ENCODE measurements at regions not wholly inside any gene's neighbourhood (a gene's known extent, or its start where the extent isn't known, plus 50 kb on each side); places are given as distances from the start of the nearest gene placed in this dataset.

GRCh38 chr3:74288761-74289160 lies 325.7 kb downstream of the CNTN3 start:
- DNase-seq (ENCODE audit: low spot score) = no peak
- Histone ChIP-seq H3K27me3 (replicated peaks; ENCODE audit: insufficient read depth) (no peaks in the 10 kb centered on the region), H3K9me3 (no peaks in the 10 kb centered on the region), H3K27ac (no peak overlapping the region), H3K4me3 (no peak overlapping the region), H3K36me3 (peaks cover 5% of the 10 kb centered on the region), H3K4me1 (ENCODE audit: control insufficient read depth in 1 of 2, low read depth in 2 of 2) (no peaks in the 10 kb centered on the region)
- no peak for TF ChIP-seq CTCF (IDR thresholded peaks at IDR 0.05)
- no peak for ATAC-seq (ENCODE audit: insufficient number of reproducible peaks, low FRiP score, low read depth)

DNA sequence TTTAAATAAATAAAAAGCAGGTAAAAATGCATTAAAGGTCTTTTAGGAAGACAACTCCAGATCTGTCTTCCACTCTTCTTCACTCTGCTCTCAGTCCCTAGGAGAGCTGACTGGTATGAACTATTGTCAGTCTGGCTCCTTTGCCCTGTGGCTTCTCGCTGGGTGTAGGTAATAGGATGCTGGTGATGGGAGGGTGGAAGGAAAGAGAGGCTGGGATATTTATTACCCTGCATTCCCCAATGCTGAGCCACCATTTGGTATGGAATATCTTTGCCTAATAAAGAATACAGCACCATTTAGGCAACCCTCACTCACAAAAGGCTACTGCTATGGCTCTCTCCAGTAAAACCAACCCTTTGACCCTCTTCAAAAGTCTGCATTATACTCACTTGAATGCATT lies 326.9 kb downstream of the CNTN3 start:
- no peak for DNase-seq (ENCODE audit: low spot score)
- Histone ChIP-seq H3K9me3 (no peaks in the 10 kb centered on the region), H3K4me1 (ENCODE audit: control insufficient read depth in 1 of 2, low read depth in 2 of 2) (no peaks in the 10 kb centered on the region), H3K36me3 (peaks cover 5% of the 10 kb centered on the region), H3K4me3 (no peak overlapping the region), H3K27me3 (replicated peaks; ENCODE audit: insufficient read depth) (no peaks in the 10 kb centered on the region), H3K27ac (no peak overlapping the region)
- no peak for TF ChIP-seq CTCF (IDR thresholded peaks at IDR 0.05)
- ATAC-seq (ENCODE audit: insufficient number of reproducible peaks, low FRiP score, low read depth) = no peak

DNA sequence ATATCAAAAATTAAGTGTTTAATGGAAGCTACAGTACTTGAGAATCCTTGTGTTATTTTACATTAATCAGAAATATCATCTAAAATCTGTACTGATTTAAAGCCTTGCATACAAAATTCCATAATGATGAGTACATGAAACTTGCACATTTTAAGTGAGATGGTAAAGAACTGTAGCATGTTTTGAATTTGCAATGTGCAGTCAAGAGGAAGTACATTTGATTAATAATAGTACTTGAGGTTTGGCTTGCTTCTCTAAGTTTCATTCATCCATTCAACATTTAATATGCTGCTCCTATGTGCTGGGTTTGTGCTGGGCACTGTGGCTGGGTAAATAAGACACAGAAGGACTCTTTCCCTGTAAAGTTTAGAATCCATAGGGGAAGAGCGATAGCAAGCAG lies 332.3 kb downstream of the CNTN3 start:
- Histone ChIP-seq H3K4me3 (no peak overlapping the region), H3K36me3 (no peaks in the 10 kb centered on the region), H3K9me3 (no peaks in the 10 kb centered on the region), H3K27ac (no peak overlapping the region), H3K27me3 (replicated peaks; ENCODE audit: insufficient read depth) (no peaks in the 10 kb centered on the region), H3K4me1 (ENCODE audit: control insufficient read depth in 1 of 2, low read depth in 2 of 2) (no peaks in the 10 kb centered on the region)
- no peak for ATAC-seq (ENCODE audit: insufficient number of reproducible peaks, low FRiP score, low read depth)
- TF ChIP-seq CTCF (IDR thresholded peaks at IDR 0.05) = no peak
- DNase-seq (ENCODE audit: low spot score) = no peak

DNA sequence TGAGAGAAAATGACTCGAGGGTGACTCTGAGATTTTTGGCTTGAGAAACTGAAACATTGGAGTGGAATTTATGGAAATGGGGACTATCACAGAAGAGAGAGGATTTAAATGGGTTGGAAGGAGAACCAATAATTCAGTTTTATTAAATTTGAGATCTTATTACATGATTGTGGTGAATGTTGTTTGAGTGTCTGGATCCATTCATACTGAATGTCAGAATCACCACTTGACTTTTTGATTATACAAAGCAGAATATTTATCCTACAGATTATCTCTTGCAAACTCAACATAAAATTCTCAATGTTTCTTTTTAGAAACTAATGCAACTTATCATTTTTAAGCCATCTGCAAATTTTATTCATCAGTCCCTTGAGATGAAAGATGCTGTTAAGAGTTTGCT lies 332.8 kb downstream of the CNTN3 start:
- no peak for ATAC-seq (ENCODE audit: insufficient number of reproducible peaks, low FRiP score, low read depth)

GRCh38 chr3:74273555-74274402 lies 340.7 kb downstream of the CNTN3 start:
- peak overlapping the region in 1 of 2 donors; percentile 26 for H3K27ac ChIP-seq

More for the DNA sequence above, 332.8 kb downstream of the CNTN3 start:
- Histone ChIP-seq H3K4me3 (no peak overlapping the region), H3K36me3 (no peaks in the 10 kb centered on the region), H3K27ac (no peak overlapping the region), H3K4me1 (ENCODE audit: control insufficient read depth in 1 of 2, low read depth in 2 of 2) (no peaks in the 10 kb centered on the region), H3K9me3 (no peaks in the 10 kb centered on the region), H3K27me3 (replicated peaks; ENCODE audit: insufficient read depth) (no peaks in the 10 kb centered on the region)
- TF ChIP-seq CTCF (IDR thresholded peaks at IDR 0.05) = no peak
- DNase-seq (ENCODE audit: low spot score) = no peak

More at GRCh38 chr3:74273555-74274402, 340.7 kb downstream of the CNTN3 start:
- Histone ChIP-seq H3K4me3 (no peak overlapping the region), H3K27me3 (replicated peaks; ENCODE audit: insufficient read depth) (no peaks in the 10 kb centered on the region), H3K9me3 (no peaks in the 10 kb centered on the region), H3K4me1 (ENCODE audit: control insufficient read depth in 1 of 2, low read depth in 2 of 2) (peaks cover 5 to 9% of the 10 kb centered on the region in 2 donors), H3K36me3 (no peaks in the 10 kb centered on the region)
- ATAC-seq (ENCODE audit: insufficient number of reproducible peaks, low FRiP score, low read depth) (no peak), DNase-seq (ENCODE audit: low spot score) (no peak)
- TF ChIP-seq CTCF (IDR thresholded peaks at IDR 0.05) = no peak

Data from thoracic aorta (tissue), 2 donors.